ENCODE measurements at regions not wholly inside any gene's neighbourhood (a gene's known extent, or its start where the extent isn't known, plus 50 kb on each side); places are given as distances from the start of the nearest gene placed in this dataset.

DNA sequence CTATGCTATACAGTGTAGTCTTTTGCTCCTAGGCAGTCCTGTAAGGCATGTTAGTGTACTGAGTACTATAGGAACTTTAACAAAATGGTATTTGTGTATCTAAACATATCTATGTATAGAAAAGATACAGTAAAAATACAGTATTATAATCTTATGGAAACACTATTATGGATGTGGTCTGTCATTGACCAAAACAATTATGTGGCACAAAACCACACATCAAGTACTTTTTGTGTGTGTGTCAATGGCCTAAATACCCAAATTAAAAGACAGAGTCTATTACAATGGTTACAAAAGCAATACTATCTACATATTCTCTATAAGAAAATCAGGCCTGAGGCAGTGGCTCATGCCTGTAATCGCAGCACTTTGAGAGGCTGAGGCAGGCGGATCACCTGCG, 610.2 kb upstream of the NDST4 start:
- TF ChIP-seq, protein P1, sequence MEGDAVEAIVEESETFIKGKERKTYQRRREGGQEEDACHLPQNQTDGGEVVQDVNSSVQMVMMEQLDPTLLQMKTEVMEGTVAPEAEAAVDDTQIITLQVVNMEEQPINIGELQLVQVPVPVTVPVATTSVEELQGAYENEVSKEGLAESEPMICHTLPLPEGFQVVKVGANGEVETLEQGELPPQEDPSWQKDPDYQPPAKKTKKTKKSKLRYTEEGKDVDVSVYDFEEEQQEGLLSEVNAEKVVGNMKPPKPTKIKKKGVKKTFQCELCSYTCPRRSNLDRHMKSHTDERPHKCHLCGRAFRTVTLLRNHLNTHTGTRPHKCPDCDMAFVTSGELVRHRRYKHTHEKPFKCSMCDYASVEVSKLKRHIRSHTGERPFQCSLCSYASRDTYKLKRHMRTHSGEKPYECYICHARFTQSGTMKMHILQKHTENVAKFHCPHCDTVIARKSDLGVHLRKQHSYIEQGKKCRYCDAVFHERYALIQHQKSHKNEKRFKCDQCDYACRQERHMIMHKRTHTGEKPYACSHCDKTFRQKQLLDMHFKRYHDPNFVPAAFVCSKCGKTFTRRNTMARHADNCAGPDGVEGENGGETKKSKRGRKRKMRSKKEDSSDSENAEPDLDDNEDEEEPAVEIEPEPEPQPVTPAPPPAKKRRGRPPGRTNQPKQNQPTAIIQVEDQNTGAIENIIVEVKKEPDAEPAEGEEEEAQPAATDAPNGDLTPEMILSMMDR (conservative IDR thresholded peaks at IDR 0.05; ENCODE audit: low read depth in 2 of 2): no peak
- TF ChIP-seq EZH2 (IDR thresholded peaks at IDR 0.05; ENCODE audit: low read depth, unreplicated experiment) (no peak), JUNB (IDR thresholded peaks at IDR 0.05; ENCODE audit: unreplicated experiment) (no peak), ZNF331 (CRISPR knock-in tag; IDR thresholded peaks at IDR 0.05; ENCODE audit: low read depth) (no peak), POLR2AphosphoS5 (IDR thresholded peaks at IDR 0.05; ENCODE audit: low read depth) (no peak), CREB1 (CRISPR knock-in tag; IDR thresholded peaks at IDR 0.05; ENCODE audit: low read depth) (no peak)
- TF ChIP-seq, protein P2, sequence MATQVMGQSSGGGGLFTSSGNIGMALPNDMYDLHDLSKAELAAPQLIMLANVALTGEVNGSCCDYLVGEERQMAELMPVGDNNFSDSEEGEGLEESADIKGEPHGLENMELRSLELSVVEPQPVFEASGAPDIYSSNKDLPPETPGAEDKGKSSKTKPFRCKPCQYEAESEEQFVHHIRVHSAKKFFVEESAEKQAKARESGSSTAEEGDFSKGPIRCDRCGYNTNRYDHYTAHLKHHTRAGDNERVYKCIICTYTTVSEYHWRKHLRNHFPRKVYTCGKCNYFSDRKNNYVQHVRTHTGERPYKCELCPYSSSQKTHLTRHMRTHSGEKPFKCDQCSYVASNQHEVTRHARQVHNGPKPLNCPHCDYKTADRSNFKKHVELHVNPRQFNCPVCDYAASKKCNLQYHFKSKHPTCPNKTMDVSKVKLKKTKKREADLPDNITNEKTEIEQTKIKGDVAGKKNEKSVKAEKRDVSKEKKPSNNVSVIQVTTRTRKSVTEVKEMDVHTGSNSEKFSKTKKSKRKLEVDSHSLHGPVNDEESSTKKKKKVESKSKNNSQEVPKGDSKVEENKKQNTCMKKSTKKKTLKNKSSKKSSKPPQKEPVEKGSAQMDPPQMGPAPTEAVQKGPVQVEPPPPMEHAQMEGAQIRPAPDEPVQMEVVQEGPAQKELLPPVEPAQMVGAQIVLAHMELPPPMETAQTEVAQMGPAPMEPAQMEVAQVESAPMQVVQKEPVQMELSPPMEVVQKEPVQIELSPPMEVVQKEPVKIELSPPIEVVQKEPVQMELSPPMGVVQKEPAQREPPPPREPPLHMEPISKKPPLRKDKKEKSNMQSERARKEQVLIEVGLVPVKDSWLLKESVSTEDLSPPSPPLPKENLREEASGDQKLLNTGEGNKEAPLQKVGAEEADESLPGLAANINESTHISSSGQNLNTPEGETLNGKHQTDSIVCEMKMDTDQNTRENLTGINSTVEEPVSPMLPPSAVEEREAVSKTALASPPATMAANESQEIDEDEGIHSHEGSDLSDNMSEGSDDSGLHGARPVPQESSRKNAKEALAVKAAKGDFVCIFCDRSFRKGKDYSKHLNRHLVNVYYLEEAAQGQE (IDR thresholded peaks at IDR 0.05; ENCODE audit: unreplicated experiment): no peak

All from GM23338 (cell line).